ENCODE measurements at regions not wholly inside any gene's neighbourhood (a gene's known extent, or its start where the extent isn't known, plus 50 kb on each side); places are given as distances from the start of the nearest gene placed in this dataset.

GRCh38 chr15:60119101-60119500, 115.0 kb downstream of the FOXB1 start:
- Histone ChIP-seq H3K9me3 (ENCODE audit: control insufficient read depth, low read length) (no peaks in the 10 kb centered on the region), H3K36me3 (ENCODE audit: control insufficient read depth, insufficient read depth, low read length) (no peaks in the 10 kb centered on the region), H3K27me3 (replicated peaks; ENCODE audit: control insufficient read depth, insufficient read depth, low read length, poor library complexity, severe bottlenecking) (no peaks in the 10 kb centered on the region), H3K4me3 (ENCODE audit: insufficient read depth, low read depth, low read length, poor library complexity, severe bottlenecking) (no peak overlapping the region), H3K4me1 (ENCODE audit: control insufficient read depth, insufficient read depth, low read length, poor library complexity, severe bottlenecking) (no peaks in the 10 kb centered on the region), H3K27ac (ENCODE audit: insufficient read depth, low read length, poor library complexity, severe bottlenecking) (no peak overlapping the region)
- no peak for DNase-seq

GRCh38 chr15:60120100-60120499, 116.0 kb downstream of the FOXB1 start:
- no peak for DNase-seq
- H3K27ac ChIP-seq (ENCODE audit: insufficient read depth, low read length, poor library complexity, severe bottlenecking): no peak overlapping the region
- H3K9me3 ChIP-seq (ENCODE audit: control insufficient read depth, low read length): no peaks in the 10 kb centered on the region
- no peaks in the 10 kb centered on the region for H3K27me3 ChIP-seq (replicated peaks; ENCODE audit: control insufficient read depth, insufficient read depth, low read length, poor library complexity, severe bottlenecking)
- H3K36me3 ChIP-seq (ENCODE audit: control insufficient read depth, insufficient read depth, low read length): no peaks in the 10 kb centered on the region
- H3K4me1 ChIP-seq (ENCODE audit: control insufficient read depth, insufficient read depth, low read length, poor library complexity, severe bottlenecking): no peaks in the 10 kb centered on the region
- no peak overlapping the region for H3K4me3 ChIP-seq (ENCODE audit: insufficient read depth, low read depth, low read length, poor library complexity, severe bottlenecking)

GRCh38 chr15:60121845-60122244, 117.7 kb downstream of the FOXB1 start:
- H3K9me3 ChIP-seq (ENCODE audit: control insufficient read depth, low read length): no peaks in the 10 kb centered on the region
- H3K4me1 ChIP-seq (ENCODE audit: control insufficient read depth, insufficient read depth, low read length, poor library complexity, severe bottlenecking): no peaks in the 10 kb centered on the region
- H3K27ac ChIP-seq (ENCODE audit: insufficient read depth, low read length, poor library complexity, severe bottlenecking): no peak overlapping the region
- H3K4me3 ChIP-seq (ENCODE audit: insufficient read depth, low read depth, low read length, poor library complexity, severe bottlenecking): no peak overlapping the region
- no peaks in the 10 kb centered on the region for H3K36me3 ChIP-seq (ENCODE audit: control insufficient read depth, insufficient read depth, low read length)
- no peak for DNase-seq
- H3K27me3 ChIP-seq (replicated peaks; ENCODE audit: control insufficient read depth, insufficient read depth, low read length, poor library complexity, severe bottlenecking): no peaks in the 10 kb centered on the region

- Histone ChIP-seq H3K4me3 (ENCODE audit: insufficient read depth, low read depth, low read length, poor library complexity, severe bottlenecking) (no peak overlapping the region), H3K27me3 (replicated peaks; ENCODE audit: control insufficient read depth, insufficient read depth, low read length, poor library complexity, severe bottlenecking) (no peaks in the 10 kb centered on the region), H3K27ac (ENCODE audit: insufficient read depth, low read length, poor library complexity, severe bottlenecking) (no peak overlapping the region), H3K36me3 (ENCODE audit: control insufficient read depth, insufficient read depth, low read length) (no peaks in the 10 kb centered on the region), H3K9me3 (ENCODE audit: control insufficient read depth, low read length) (no peaks in the 10 kb centered on the region), H3K4me1 (ENCODE audit: control insufficient read depth, insufficient read depth, low read length, poor library complexity, severe bottlenecking) (no peaks in the 10 kb centered on the region)
- no peak for DNase-seq
Measured at GRCh38 chr15:60122691-60123090, 118.6 kb downstream of the FOXB1 start.

- Histone ChIP-seq H3K27ac (ENCODE audit: insufficient read depth, low read length, poor library complexity, severe bottlenecking) (no peak overlapping the region), H3K4me1 (ENCODE audit: control insufficient read depth, insufficient read depth, low read length, poor library complexity, severe bottlenecking) (peaks cover 6% of the 10 kb centered on the region), H3K9me3 (ENCODE audit: control insufficient read depth, low read length) (no peaks in the 10 kb centered on the region), H3K4me3 (ENCODE audit: insufficient read depth, low read depth, low read length, poor library complexity, severe bottlenecking) (no peak overlapping the region), H3K36me3 (ENCODE audit: control insufficient read depth, insufficient read depth, low read length) (no peaks in the 10 kb centered on the region), H3K27me3 (replicated peaks; ENCODE audit: control insufficient read depth, insufficient read depth, low read length, poor library complexity, severe bottlenecking) (no peaks in the 10 kb centered on the region)
- DNase-seq: no peak
Measured at GRCh38 chr15:60124460-60125070, 120.5 kb downstream of the FOXB1 start.

- Histone ChIP-seq H3K4me3 (ENCODE audit: insufficient read depth, low read depth, low read length, poor library complexity, severe bottlenecking) (no peak overlapping the region), H3K27ac (ENCODE audit: insufficient read depth, low read length, poor library complexity, severe bottlenecking) (no peak overlapping the region), H3K27me3 (replicated peaks; ENCODE audit: control insufficient read depth, insufficient read depth, low read length, poor library complexity, severe bottlenecking) (no peaks in the 10 kb centered on the region), H3K4me1 (ENCODE audit: control insufficient read depth, insufficient read depth, low read length, poor library complexity, severe bottlenecking) (peaks cover 6% of the 10 kb centered on the region), H3K9me3 (ENCODE audit: control insufficient read depth, low read length) (no peaks in the 10 kb centered on the region), H3K36me3 (ENCODE audit: control insufficient read depth, insufficient read depth, low read length) (no peaks in the 10 kb centered on the region)
- no peak for DNase-seq
Measured at GRCh38 chr15:60125334-60125733, 121.2 kb downstream of the FOXB1 start.

- DNase-seq: no peak
- no peak overlapping the region for H3K27ac ChIP-seq (ENCODE audit: insufficient read depth, low read length, poor library complexity, severe bottlenecking)
- peaks cover 6% of the 10 kb centered on the region for H3K4me1 ChIP-seq (ENCODE audit: control insufficient read depth, insufficient read depth, low read length, poor library complexity, severe bottlenecking)
- no peak overlapping the region for H3K4me3 ChIP-seq (ENCODE audit: insufficient read depth, low read depth, low read length, poor library complexity, severe bottlenecking)
- H3K36me3 ChIP-seq (ENCODE audit: control insufficient read depth, insufficient read depth, low read length): no peaks in the 10 kb centered on the region
- H3K9me3 ChIP-seq (ENCODE audit: control insufficient read depth, low read length): no peaks in the 10 kb centered on the region
- no peaks in the 10 kb centered on the region for H3K27me3 ChIP-seq (replicated peaks; ENCODE audit: control insufficient read depth, insufficient read depth, low read length, poor library complexity, severe bottlenecking)
Measured at GRCh38 chr15:60126200-60126599, 122.1 kb downstream of the FOXB1 start.

- Histone ChIP-seq H3K27me3 (replicated peaks; ENCODE audit: control insufficient read depth, insufficient read depth, low read length, poor library complexity, severe bottlenecking) (no peaks in the 10 kb centered on the region), H3K27ac (ENCODE audit: insufficient read depth, low read length, poor library complexity, severe bottlenecking) (no peak overlapping the region), H3K36me3 (ENCODE audit: control insufficient read depth, insufficient read depth, low read length) (no peaks in the 10 kb centered on the region), H3K9me3 (ENCODE audit: control insufficient read depth, low read length) (no peaks in the 10 kb centered on the region), H3K4me3 (ENCODE audit: insufficient read depth, low read depth, low read length, poor library complexity, severe bottlenecking) (no peak overlapping the region), H3K4me1 (ENCODE audit: control insufficient read depth, insufficient read depth, low read length, poor library complexity, severe bottlenecking) (peaks cover 6% of the 10 kb centered on the region)
- DNase-seq: no peak
Measured at GRCh38 chr15:60126661-60127060, 122.5 kb downstream of the FOXB1 start.

- Histone ChIP-seq H3K4me3 (ENCODE audit: insufficient read depth, low read depth, low read length, poor library complexity, severe bottlenecking) (peak overlapping the region; percentile 70), H3K27me3 (replicated peaks; ENCODE audit: control insufficient read depth, insufficient read depth, low read length, poor library complexity, severe bottlenecking) (no peaks in the 10 kb centered on the region), H3K4me1 (ENCODE audit: control insufficient read depth, insufficient read depth, low read length, poor library complexity, severe bottlenecking) (peaks cover 6% of the 10 kb centered on the region), H3K36me3 (ENCODE audit: control insufficient read depth, insufficient read depth, low read length) (no peaks in the 10 kb centered on the region), H3K27ac (ENCODE audit: insufficient read depth, low read length, poor library complexity, severe bottlenecking) (peak overlapping the region; percentile 73), H3K9me3 (ENCODE audit: control insufficient read depth, low read length) (no peaks in the 10 kb centered on the region)
- no peak for DNase-seq
Measured at GRCh38 chr15:60128000-60128376, 123.9 kb downstream of the FOXB1 start.

- peaks cover 6% of the 10 kb centered on the region for H3K4me1 ChIP-seq (ENCODE audit: control insufficient read depth, insufficient read depth, low read length, poor library complexity, severe bottlenecking)
- DNase-seq: no peak
- no peaks in the 10 kb centered on the region for H3K9me3 ChIP-seq (ENCODE audit: control insufficient read depth, low read length)
- H3K27ac ChIP-seq (ENCODE audit: insufficient read depth, low read length, poor library complexity, severe bottlenecking): no peak overlapping the region
- H3K36me3 ChIP-seq (ENCODE audit: control insufficient read depth, insufficient read depth, low read length): no peaks in the 10 kb centered on the region
- no peaks in the 10 kb centered on the region for H3K27me3 ChIP-seq (replicated peaks; ENCODE audit: control insufficient read depth, insufficient read depth, low read length, poor library complexity, severe bottlenecking)
- H3K4me3 ChIP-seq (ENCODE audit: insufficient read depth, low read depth, low read length, poor library complexity, severe bottlenecking): no peak overlapping the region
Measured at GRCh38 chr15:60128710-60129109, 124.6 kb downstream of the FOXB1 start.

Measured in effector memory CD4-positive, alpha-beta T cell (primary cell).